Suprapubic skin (tissue), 4 donors: ENCODE measurements at regions not wholly inside any gene's neighbourhood (a gene's known extent, or its start where the extent isn't known, plus 50 kb on each side); places are given as distances from the start of the nearest gene placed in this dataset.

Experiments used
- CTCF ChIP-seq, 2 donors: fragments of 200-600 bp in 1 of 2; fragments of 450-650 bp in 1 of 2; sonication (generic) in 1 of 2; IDR thresholded peaks; one replicate each; pipeline ENCODE4 v1.5.1; 2016 to 2019; ENCODE audit warnings: antibody characterized with exemption in 2 of 2, mild to moderate bottlenecking in 1 of 2, moderate library complexity in 1 of 2
- EP300 ChIP-seq: sonication (generic); formaldehyde crosslinking; IDR thresholded peaks from one replicate; pipeline ENCODE4 v1.6.1; 2017; ENCODE audit warnings: antibody characterized with exemption
- POLR2A ChIP-seq, 2 donors: fragments of 450-650 bp; IDR thresholded peaks; one replicate each; pipeline ENCODE4 v1.6.1; 2017; ENCODE audit warnings: antibody characterized with exemption in 2 of 2, mild to moderate bottlenecking in 2 of 2, moderate library complexity in 2 of 2
- POLR2AphosphoS5 ChIP-seq, 3 donors: sonication (generic); formaldehyde crosslinking; IDR thresholded peaks; one replicate each; pipeline ENCODE4 v1.6.1; 2017; ENCODE audit warnings: antibody characterized with exemption in 3 of 3

- TF ChIP-seq POLR2A (IDR thresholded peaks at IDR 0.05) (no peak), CTCF (IDR thresholded peaks at IDR 0.05) (no peak), EP300 (no peak), POLR2AphosphoS5 (IDR thresholded peaks at IDR 0.05) (no peak)
Measured at GRCh38 chr7:126016722-126017121, 1087.1 kb upstream of the POT1 start.
